ENCODE measurements at regions not wholly inside any gene's neighbourhood (a gene's known extent, or its start where the extent isn't known, plus 50 kb on each side); places are given as distances from the start of the nearest gene placed in this dataset.

- DNase-seq (ENCODE audit: low read depth, low spot score), result no peak
- ChIA-PET POLR2A (no interaction called here), CTCF (no interaction called here)
- no peak overlapping the region for H3K4me3 ChIP-seq (ENCODE audit: low read depth, low read length)
- no peak for TF ChIP-seq CTCF (IDR thresholded peaks at IDR 0.05; ENCODE audit: insufficient read depth, low read length, missing control alignments)
Measured at GRCh38 chr6:67393356-67393755, 1241.7 kb upstream of the ADGRB3 start.

- DNase-seq (ENCODE audit: low read depth, low spot score), result no peak
Measured at GRCh38 chr6:67391955-67392354, 1243.1 kb upstream of the ADGRB3 start.

GRCh38 chr6:67369679-67370078 is 1265.4 kb upstream of the ADGRB3 start:
- POLR2A ChIA-PET, result no interaction called here
- TF ChIP-seq CTCF (IDR thresholded peaks at IDR 0.05; ENCODE audit: insufficient read depth, low read length, missing control alignments), result no peak
- DNase-seq (ENCODE audit: low read depth, low spot score), result no peak
- H3K4me3 ChIP-seq (ENCODE audit: low read depth, low read length), result no peak overlapping the region
- CTCF ChIA-PET, result no interaction called here

More at GRCh38 chr6:67391955-67392354, 1243.1 kb upstream of the ADGRB3 start:
- ChIA-PET CTCF (no interaction called here), POLR2A (no interaction called here)
- no peak overlapping the region for H3K4me3 ChIP-seq (ENCODE audit: low read depth, low read length)
- TF ChIP-seq CTCF (IDR thresholded peaks at IDR 0.05; ENCODE audit: insufficient read depth, low read length, missing control alignments), result no peak

GRCh38 chr6:67362976-67363375 is 1272.1 kb upstream of the ADGRB3 start:
- no peak overlapping the region for H3K4me3 ChIP-seq (ENCODE audit: low read depth, low read length)
- no peak for DNase-seq (ENCODE audit: low read depth, low spot score)
- TF ChIP-seq CTCF (IDR thresholded peaks at IDR 0.05; ENCODE audit: insufficient read depth, low read length, missing control alignments), result no peak
- ChIA-PET CTCF (no interaction called here), POLR2A (no interaction called here)

- CTCF ChIA-PET, result no interaction called here
- POLR2A ChIA-PET, result no interaction called here
- H3K4me3 ChIP-seq (ENCODE audit: low read depth, low read length), result no peak overlapping the region
- TF ChIP-seq CTCF (IDR thresholded peaks at IDR 0.05; ENCODE audit: insufficient read depth, low read length, missing control alignments), result no peak
- no peak for DNase-seq (ENCODE audit: low read depth, low spot score)
Measured at GRCh38 chr6:67361264-67361663, 1273.8 kb upstream of the ADGRB3 start.

- no peak overlapping the region for H3K4me3 ChIP-seq (ENCODE audit: low read depth, low read length)
- ChIA-PET CTCF (no interaction called here), POLR2A (no interaction called here)
- TF ChIP-seq CTCF (IDR thresholded peaks at IDR 0.05; ENCODE audit: insufficient read depth, low read length, missing control alignments), result no peak
- no peak for DNase-seq (ENCODE audit: low read depth, low spot score)
Measured at GRCh38 chr6:67358241-67358640, 1276.8 kb upstream of the ADGRB3 start.

Measured in AG04449 (cell line).